Stimulated activated CD4-positive, alpha-beta T cell treated with anti-CD3 and anti-CD28 coated beads, Interleukin-2, amount 100 ng/mL, for 48 hours (primary cell): ENCODE measurements at regions not wholly inside any gene's neighbourhood (a gene's known extent, or its start where the extent isn't known, plus 50 kb on each side); places are given as distances from the start of the nearest gene placed in this dataset.
A peak's percentile ranks its signal among the peaks of the same experiment; 100 is the strongest.
"Not testable (repeated sequence)": the region's sequence is repeated elsewhere in the genome, so short reads cannot be mapped to it uniquely, and the experiment has no call there.

ENCODE experiments used
- DNase-seq, 2 donors: peaks; one replicate each; pipeline ENCODE4 v3.0.0-alpha.2; 2020

DNA sequence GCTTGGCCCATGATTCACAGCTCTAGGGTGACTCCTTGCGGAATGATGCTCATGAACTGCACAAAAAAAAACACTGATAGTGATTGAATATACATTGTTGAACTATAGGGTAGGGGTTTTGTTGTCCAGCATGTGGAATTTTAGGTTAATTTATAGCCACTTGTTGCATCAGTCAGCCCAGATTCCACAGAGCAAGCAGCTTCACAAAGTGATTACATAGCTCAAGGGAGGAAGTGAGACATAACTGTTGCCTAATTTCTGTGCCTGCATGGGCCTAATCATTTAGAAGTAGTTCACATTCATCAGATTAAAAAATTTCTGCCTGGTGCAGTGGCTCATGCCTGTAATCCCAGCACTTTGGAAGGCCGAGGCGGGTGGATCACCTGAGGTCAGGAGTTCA is 142.2 kb upstream of the ZNF722 start:
- DNase-seq: not testable (repeated sequence)

- DNase-seq: no peak
Observed at GRCh38 chr7:63867127-63867526, 131.5 kb upstream of the ZNF722 start.

GRCh38 chr7:63874242-63874641 is 124.4 kb upstream of the ZNF722 start:
- not testable (repeated sequence) for DNase-seq

DNA sequence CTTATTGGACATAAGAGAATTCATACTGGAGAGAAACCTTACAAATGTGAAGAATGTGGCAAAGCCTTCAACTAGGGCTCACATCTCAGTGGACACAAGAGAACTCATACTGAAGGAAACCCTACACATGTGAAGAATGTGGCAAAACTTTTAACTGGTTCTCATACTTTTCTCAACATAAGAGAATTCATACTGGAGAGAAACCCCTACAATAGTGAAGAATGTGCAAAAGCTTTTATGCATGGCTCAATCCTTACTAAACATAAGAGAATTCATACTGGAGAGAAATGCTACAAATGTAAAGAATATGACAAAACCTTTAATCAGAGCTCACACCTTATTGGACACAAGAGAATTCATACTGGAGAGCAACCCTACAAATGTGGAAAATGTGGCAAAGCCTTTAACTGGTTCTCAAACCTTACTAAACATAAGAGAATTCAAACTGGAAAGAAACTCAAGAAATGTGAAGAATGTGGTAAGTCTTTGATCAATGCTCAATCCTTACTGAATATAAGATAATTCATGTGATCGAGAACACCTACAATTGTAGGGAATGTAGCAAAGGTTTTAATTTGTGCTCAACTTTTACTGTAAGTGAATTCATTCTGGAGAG is 121.8 kb upstream of the ZNF722 start:
- DNase-seq: no peak

GRCh38 chr7:63887031-63887430 is 111.6 kb upstream of the ZNF722 start:
- no peak for DNase-seq

DNA sequence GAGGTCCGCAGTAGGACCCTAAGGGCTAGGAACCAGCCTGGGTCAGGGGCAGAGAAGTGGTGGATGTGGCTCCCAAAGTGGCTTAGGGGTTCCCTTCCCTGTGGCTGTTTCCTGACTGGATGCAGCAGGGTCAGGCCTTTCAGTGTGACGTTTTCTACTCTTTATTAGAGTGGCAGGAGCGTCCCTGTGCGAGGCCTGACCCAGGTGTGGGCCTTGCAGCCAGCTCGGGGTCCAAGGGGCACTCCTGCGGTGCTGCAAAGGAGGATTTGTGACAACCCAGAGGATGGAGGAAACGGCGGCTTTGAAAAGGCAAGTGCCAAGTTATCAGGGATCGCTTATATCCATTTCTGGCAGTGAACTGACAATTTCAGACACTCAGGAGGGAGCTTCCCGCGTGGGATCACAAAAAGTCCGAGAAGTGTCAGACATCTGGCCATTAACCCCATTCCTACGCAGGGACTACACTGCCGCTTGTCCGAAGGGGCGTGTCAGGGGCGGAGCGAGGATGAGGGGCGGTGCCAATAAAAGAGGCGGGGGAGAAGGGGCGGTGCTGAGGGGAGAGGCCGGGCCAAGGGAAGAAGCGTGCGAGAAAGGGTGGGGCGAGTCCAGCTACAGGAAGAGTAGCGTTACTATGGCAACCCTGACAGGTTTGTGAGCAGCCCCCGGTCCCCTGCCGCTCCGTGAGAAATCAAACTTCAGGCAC is 98.8 kb upstream of the ZNF722 start:
- peak; percentile 57 to 72 for DNase-seq

GRCh38 chr7:63900394-63901203 is 98.0 kb upstream of the ZNF722 start:
- DNase-seq: peak; percentile 75 to 80

- not testable (repeated sequence) for DNase-seq
Observed at GRCh38 chr7:63901204-63901506, 97.5 kb upstream of the ZNF722 start.

GRCh38 chr7:63918986-63919385 is 79.7 kb upstream of the ZNF722 start:
- no peak for DNase-seq

GRCh38 chr7:63925262-63925625 is 73.4 kb upstream of the ZNF722 start:
- DNase-seq: no peak

DNA sequence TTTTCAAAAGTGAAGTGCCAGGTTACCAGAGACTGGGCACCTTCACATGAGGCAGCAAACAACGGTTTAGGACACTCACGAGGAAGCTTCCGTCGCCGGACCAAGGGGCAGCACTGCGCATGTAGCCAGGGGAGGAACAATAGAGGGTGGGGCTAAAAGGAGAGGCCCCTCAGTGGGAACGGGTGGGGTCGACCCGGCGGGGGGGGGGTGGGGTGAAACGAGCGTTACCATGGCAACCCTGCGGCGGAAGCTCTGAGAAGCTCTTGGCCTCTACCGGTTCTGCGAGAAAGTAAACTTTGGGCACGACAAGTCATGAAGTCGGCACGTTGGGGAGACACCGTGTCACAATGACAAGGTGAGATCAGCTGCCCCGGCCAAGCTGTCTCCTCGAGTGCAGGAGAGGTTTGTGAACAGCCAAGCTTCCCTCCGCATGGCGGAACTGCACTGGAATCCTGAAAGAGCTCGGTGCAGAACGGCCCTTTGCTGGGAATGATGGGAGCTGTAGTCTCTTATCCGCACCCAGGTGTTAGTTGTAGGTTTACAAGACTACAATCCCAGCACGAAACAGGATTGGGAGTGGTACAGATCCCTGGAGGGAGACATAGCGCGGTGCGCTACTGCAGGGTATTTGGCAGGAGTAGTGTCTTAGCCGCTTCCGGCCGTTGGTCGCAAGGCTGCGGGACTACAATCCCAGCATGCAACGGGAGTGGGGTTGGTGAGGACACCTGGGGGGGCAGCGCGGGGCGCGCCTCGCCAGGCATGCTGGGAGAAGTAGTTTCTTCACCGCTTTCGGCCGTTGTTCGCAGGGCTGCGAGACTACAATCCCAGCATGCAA is 72.8 kb upstream of the ZNF722 start:
- peak; percentile 73 to 77 for DNase-seq

DNA sequence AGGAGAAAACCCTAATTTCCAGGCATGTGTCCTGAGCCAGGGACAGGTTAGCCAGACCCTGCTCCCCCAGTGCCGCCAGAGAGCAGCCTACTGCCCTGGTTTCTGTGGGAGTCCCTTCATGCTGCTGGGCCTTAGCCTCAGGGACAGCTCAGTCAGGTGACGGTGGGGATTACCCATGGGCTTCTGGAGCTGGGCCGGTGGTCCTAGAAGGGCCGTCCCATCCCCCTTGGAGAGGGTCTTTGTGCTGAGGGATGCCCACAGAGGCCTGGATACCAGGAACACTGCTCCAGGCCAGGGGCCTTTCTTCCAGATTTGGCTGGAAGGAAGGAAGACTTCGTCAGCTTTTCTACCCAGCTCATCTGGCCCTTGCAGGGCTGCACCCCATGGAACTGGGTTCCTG is 71.4 kb upstream of the ZNF722 start:
- DNase-seq: no peak

- no peak for DNase-seq
Observed at GRCh38 chr7:63931057-63931600, 67.5 kb upstream of the ZNF722 start.

DNA sequence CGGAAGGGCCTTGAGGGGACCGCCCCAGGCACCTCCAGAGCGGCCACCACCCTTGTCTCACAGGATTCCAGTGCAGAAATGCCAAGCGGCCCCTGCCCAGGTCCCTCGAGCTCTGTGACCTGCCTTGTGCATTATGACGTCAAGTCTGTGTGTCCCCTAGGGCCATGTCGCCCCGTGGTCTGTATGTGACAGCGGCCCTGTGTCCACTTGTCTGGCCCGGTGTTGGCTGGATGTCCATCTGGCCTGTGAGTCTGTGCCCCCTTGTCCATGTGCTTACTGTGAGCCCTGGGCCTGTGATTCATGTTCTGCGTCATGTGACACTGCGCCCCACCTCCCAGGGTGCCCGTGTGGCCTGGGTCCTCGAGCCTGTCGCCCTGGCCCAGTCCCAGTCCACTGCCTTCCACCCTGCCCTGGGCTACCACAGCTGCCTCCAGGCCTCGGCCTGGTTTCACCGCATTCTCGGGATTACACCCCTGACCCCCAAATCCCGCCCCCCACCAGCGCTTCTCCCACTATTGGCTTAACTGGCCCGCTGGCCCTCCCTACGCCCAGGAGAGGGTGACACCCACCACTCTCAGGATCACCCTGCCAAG is 66.6 kb upstream of the ZNF722 start:
- DNase-seq: no peak
